Stimulated activated CD8-positive, alpha-beta memory T cell treated with anti-CD3 and anti-CD28 coated beads, Interleukin-15, amount 100 ng/mL, for 24 hours (primary cell): ENCODE measurements at regions not wholly inside any gene's neighbourhood (a gene's known extent, or its start where the extent isn't known, plus 50 kb on each side); places are given as distances from the start of the nearest gene placed in this dataset.

Source experiments
- DNase-seq: peaks from one replicate; pipeline ENCODE4 v3.0.0-alpha.2; 2020; ENCODE audit warnings: low read depth

DNA sequence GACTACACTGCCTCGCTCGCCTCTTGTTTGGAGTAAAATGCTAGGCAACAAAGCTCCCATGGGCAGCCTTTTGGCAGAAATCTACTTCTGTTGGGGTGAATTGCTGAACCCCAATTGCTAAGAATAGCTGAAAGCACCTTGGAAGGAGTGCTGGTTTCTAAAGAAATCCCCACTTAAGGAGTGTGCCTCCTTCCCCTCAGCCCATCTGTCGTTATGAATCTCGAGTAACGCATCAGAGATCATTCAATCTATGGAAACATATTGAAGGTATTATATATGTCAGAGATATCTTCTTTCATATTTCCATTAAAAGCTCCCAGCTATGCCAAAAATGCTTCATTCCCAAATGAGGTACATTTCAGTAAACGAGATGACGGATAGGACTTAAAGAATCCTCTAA, 229.6 kb upstream of the BLID start:
- no peak for DNase-seq

DNA sequence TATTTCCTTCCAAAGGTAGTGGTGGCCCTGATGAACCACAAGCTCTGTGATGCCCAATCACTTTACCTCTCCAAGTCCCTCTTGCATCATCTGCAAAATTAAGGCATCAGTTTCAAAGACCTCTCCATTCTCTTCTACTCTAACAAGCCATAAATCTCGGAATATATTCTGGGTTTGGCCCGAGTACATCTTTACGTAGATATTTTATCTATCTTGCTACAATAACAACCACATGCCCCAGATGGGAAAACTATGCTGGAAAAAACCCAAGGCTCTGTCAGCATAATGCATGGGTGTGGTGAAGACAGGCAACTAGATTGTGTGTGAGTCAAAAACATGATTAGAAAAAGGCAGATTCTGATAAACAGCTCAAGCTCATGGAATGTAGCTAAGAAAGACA, 228.2 kb upstream of the BLID start:
- no peak for DNase-seq

DNA sequence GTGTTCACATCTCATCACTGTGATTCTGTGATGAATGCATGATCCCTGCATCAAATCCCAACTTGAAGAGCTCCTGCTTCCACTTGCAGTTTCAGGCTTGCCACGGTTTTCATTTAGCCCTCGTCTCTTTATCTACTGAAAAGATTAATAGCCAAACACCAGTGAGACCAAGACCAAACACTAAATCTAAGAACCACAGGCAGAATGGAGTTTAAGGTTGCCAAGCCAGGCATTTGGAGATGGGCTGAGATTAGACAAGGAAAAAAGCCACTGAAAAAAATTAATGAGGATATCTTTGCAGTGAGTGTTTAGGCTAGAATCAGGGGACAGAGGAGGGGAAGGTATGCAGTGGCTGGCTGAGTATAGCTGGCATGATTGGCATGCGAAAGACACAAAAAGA, 227.2 kb upstream of the BLID start:
- DNase-seq = no peak

DNA sequence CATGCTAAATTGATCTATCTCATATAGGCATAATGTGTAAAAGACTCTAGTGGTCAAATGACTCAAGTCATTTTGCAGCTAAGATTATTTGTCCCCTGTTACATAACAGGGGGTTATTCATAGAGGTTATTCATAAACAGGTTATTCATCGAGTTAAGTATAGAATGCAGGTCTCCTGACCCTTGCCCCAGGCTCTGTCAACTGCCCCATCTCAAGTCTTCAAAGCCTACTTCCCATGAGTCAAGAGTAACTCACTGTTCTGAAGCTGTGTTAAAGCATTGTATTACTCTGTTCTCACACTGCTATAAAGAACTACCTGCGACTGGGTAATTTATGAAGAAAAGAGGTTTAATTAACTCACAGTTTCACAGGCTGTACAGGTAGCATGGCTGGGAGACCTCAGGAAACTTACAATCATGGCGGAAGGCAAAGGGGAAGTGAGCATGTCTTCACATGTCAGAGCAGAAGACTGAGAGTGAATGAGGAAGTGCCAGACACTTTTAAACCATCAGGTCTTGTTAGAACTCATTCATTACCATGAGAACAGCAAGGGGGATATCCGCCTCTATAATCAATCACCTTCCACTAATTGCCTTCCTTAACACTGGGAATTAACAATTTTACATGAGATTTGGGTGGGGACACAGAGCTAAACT, 226.2 kb upstream of the BLID start:
- no peak for DNase-seq

DNA sequence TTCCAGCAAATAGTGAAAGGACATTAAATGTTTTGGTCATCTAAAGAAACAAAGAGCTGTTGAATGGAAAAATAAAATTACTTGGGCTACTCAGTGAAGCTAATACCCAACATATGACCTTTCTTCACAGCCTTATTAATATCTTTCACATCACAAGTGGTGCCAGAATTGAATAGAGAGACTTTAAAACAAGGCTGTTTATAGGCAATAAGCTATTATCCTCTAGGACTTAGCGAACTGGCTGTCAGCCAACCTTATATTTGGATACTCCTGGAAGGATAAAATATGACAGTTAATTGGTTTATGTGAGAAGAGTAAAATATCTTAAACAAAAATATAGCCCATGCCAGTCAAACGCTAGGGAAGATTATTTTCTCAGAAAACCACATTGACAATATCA, 225.5 kb upstream of the BLID start:
- DNase-seq = no peak

DNA sequence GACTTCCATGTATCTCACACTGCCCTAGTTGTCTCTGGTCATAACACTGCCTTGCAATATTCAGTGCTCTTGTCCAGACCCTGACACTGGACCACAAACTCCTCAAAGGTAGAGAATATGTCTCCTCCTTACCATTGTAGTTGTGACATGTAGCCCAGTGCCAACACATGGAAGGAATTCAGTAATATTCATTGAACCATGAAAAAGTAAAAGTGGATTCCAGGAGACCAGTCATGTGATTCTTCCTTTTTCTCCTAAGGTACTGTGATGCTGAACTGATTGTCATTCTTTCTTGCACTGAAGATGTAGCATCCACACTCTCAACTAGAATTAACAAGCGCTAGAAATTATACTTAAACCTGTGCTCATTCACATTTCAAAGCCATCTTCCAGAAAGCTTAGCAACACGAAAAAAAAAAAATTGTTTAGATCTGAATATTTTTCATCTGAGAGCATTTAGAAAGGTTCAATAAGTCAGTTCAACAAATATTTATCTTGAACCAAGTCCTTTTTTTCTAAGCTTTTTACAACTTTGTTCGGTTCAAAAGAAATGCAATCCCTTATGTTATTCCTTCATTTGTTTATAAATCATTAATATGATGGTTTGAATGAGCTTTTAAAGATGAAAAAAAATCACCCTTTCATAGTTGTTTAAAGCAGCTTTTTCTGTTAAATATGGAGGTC, 224.7 kb upstream of the BLID start:
- DNase-seq = no peak

DNA sequence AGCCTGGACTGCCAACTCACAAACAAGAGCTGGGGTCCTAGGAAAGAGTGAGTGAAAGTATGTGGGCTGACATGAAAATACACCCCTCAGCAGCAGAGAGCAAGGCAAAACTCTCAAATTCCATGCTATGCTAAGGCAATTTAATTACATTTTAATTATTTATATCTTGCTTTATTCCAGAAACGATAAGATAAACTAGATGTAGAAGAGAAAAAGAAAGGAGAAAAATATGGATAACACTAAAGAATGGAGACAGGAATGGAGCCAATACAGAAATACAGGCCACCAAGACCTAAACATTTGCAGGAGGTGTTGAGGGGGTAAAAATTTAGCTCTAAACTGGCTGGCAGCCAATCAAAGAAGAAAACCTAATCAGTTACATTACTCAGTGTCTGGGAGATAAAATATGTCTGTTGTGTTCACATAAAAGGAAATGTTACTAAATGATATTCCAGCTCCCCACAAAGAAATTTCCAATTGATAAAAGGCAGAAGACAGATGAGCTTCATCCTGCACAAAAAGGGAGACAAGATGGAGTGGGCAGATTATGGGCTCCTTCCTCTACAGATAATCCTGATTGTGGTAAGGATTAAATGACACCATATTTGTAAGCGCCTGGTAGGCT, 223.5 kb upstream of the BLID start:
- no peak for DNase-seq

DNA sequence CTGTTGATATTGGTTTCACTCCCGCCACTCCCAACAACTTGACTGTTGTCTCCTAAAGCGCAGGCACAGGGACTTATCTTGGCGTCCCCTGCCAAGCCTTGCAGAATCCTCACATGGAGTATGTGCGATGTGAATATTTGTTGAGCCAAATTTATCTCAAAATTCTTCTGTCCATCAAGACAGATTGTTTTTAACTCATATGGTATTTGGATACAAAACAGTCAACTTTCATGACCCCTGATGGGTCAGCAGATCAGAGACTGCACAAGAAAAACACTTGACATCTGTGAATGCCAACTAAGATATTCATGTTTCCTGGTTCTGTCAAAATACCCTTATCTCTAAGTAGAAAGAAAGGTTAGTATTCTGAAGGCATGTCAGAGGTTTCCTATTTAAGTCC, 221.7 kb upstream of the BLID start:
- DNase-seq = no peak

DNA sequence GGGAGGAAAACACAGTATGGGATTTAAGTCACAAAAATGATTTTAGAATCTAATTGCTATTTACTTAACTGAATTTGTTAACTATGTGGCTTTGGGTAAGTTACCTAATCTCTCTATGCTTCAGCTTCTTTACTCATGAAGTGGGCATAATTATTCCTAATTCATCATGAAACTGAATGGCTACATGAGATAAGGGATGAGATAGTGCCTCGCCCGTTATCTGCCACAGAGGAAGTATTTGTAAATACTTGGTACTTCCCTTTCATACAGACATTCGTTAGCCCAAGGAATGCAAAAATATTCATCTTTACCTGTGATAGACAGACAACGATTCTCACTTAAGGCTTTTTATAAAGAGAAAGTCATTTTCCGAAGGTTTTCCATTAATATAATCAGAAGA, 221.2 kb upstream of the BLID start:
- no peak for DNase-seq

DNA sequence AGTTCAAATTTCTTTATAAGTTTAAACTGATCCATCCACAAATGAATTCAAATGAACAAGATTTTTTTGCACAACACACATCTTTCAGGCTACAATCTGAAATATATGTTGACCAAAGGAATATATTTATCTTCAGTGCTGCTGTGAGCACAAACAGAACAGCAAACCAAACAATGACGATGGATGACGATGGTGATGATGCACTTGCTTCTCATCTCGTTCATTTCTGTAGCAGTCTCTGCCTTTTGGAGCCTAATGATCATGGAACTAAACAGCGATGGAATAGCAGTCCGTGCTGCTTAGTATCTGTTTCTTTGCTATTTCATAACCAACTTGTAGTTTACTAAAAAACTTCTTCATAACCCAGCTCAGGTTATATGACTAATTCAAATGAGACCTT, 220.7 kb upstream of the BLID start:
- DNase-seq = no peak

DNA sequence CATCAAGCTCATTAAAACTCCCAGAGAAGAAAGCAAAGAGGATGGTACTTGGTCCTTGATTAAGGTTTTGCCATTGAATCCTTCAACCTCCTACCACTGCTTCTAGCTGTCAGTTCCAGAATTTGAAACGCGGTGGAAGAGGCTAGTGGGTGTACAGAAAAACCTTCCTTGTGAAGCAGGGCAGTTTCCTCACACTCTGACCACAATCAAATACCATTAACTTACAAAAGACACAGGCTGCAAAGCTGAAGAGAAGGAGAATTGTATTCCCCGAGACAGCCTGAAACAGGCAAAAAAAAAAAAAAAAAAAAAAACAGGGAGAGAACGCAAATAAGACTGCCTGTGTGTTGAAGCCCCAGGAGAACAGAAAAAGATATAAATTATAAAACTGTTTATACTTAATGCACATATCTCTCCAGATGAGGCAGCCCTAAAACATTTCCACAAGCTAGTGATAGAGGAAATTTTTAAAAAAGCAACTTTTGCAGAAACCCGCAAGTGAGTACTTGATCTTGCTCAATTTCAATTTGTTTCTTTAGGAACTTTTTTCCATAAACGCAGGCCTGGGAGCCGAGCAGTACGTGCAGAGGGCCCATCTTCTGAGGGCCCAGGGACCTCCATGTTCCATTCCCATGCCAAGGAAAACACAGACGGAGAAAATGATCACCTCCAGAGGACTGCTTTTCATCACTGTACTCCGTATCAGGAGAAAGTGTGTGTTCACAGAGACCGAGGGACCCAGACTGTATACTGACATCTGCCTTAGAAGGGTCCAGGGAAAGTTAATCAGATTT, 218.7 kb upstream of the BLID start:
- no peak for DNase-seq

DNA sequence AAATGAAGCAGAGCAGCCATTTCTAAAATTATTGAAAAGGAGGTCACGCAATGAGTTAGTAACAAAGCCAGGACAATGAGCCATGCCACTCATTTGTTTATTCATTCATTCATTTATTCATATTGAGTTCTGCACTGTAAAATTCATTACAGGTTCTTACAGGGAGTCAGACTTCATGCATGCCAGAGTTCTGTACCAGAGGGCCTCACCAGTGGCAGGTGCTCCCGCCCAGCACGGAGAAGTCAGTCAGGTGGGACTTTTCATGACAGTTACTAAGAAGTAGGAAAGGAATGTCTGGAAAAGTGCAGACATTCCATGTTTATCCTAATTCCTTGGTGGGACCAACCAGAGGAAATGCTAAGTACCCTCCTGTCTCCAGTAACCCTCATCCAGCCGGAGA, 217.5 kb upstream of the BLID start:
- DNase-seq = no peak

DNA sequence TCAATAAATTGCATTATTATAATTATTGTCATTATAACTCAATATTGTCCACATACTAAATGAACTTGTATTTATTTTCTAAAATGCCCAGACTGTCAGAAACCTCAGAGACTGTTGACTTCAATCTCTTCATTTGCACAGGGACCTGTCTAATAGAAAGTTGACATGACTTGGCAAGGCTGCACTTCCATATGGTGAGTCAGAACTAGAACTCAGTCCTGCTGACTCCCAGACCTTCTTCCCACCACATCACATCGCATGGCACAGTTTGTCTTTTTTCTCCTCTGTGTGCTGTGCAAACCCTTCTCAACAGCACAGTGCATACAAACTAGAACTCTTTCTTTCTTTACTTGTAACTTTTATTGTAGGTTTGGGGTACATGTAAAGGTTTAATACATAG, 215.1 kb upstream of the BLID start:
- DNase-seq = no peak

DNA sequence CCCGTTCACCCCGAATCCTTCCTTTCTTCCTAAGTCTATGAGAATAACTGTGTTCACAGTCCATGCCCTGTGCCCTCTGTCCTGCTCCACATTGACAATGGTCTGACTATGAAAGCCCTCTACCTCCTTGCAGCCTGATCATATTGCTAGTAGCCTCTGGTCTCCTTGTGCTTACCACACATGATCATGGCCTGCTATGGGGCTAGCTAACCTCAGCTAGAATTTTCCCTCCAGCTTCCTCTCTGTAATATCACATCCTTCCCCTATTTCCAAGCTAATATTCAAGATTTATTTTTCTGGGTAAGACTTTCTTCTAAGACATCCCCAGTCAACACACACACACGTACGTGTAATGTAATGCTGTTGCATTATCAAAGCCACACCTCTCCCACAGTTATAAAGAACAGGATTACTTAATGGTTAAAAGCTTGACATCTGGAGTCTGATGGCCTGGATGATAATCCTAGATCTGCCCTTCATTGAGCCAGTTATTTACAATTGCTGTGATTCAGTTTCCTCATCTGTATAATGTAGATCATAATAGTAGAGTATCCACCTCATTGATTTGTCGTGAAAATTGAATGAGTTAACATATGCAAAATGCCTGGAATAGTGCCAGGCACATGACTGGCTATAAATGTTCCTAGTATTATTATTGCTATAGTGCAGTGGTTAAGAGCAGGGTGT, 214.4 kb upstream of the BLID start:
- DNase-seq = no peak

DNA sequence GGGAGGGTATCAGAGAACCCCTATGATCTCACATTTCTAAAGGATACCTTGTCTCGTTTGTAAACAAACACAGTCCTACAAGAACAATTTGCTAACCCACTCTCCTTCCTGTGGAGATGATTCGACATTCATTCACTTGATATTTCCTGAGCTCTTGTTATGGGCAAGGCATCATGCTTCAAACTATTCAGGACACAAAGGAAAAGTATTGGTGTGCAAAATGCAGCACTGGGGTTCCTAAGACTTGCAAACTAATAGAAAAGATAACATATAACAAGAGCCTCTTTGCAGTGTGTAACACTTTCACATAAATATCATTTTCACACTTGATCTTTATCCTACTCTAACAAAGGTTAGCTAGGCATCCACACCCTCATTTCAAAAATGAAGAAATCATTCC, 211.5 kb upstream of the BLID start:
- DNase-seq = no peak

DNA sequence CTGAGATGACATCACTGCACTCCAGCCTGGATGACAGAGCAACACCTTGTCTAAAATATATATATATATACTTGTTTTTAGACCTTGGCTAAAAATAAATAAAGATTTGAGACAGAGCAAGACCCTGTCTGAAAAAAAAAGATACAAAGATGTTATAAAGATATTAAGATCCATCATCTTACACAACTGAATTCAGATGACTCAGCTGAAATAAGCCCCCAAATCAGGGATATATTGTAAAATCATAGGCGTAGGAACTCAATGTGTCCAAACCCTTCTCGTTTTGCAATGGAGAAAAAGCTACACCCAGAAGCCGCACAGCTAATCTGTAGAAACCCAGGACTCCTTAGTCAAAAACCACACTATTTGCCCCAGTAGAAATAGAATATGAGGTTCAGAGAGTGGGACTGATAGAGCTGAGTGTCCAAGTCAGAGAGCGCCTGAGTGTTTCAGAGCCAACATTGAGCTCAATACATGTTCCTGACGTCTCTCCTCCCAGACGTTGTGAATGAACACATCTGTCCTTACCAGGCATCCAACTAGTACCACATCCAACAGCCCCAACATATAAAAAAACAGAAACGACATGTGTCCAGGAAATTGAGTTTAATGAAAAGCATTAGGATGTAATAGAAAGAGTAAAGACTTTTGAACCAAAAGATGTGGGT, 207.9 kb upstream of the BLID start:
- no peak for DNase-seq

DNA sequence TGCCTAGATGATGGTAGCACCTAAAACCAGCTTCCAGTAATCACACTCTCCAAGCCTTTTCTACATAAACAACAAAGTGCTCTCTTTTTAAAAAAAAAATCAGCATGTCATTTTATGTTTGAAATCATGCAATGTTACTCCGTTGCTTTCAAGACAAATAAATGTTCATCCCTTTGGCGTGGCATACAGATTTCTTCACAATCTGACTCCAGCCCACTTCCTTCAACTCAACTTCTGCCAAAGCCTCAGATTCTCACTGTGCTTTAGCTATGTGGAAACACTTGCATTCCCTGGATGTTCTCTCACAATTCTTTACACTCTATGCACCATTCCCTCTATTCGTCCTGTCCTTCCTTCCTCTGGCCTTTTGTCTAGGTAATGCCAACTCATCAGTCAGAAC, 206.3 kb upstream of the BLID start:
- DNase-seq = no peak

DNA sequence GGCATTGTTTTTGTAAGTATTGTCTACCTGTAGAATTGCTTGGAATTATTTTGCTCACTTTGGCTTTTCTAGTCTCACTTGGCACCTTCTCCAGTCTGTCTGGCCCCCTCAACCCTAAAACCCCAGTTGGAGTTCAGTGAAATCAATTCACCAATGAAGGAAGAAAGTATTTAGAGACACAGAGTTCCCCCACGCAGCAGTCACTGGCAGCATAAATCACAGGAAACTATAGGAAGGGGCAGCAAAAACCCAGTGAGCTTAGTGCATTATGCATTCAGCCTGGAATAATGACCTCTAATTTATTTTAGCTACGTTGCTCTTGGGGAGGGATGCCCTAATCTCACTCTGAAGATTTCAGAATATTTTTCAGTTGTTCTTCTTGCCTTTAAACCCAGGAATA, 204.7 kb upstream of the BLID start:
- DNase-seq = no peak

DNA sequence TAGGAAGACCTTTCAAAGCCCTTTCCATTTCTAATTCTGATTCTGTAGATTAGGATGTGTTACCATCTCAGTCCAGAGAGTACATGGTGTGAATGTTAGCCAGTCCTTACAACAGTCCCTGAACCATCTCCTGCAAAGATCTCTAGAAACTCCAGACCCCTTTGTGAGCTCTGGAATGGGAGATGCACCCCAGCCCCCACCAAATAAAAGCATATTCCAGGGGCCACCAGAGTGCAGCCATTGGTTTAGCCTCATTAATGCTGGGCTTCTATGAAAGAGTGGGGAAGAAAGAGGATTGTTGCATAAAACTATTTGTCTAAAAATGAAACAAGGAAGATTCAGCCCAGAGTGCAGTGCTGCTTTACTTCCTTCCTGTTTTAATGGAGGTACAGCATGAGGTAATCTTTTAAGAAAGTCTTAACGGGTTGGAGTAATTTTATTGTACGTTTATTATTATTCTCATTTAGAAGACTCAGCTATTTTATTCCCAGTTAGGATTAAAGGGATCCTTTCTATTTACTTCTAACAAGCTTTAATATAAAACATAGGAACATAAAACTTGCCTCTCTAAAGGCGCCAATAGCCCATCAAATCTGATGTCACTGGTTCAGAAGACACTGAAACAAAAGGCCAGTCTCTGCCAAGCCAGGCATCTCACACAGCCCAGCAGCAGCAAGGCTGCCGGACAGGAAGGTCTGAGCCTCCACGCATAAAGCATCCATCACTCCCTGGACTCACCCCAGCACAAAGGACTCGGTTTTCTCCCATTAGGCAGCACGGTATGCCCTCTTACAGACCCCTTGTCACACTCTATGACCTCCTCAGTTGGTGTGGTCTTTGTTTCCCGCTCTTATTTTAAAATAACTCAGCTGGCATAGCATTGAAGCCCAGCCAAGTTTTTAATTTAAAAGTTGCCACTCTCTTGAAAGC, 203.9 kb upstream of the BLID start:
- no peak for DNase-seq

DNA sequence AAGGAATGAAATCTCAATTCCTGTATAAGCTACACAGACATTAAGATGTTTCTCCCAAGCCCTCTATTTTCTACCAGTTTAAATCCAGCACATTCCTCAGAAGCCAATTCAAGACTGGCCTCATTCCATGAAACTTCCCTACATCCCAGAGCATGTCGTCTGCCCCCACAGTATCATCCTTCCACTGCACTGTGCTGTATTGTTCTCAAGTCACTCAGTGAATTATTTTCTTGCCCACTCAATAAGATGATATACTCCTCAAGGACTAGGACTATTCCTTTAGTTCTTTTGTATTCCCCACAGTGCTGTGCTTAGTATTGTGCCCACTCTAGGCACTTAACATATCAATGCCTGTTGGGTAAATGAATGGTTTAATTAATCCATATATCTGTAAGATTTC, 203.1 kb upstream of the BLID start:
- DNase-seq = no peak

DNA sequence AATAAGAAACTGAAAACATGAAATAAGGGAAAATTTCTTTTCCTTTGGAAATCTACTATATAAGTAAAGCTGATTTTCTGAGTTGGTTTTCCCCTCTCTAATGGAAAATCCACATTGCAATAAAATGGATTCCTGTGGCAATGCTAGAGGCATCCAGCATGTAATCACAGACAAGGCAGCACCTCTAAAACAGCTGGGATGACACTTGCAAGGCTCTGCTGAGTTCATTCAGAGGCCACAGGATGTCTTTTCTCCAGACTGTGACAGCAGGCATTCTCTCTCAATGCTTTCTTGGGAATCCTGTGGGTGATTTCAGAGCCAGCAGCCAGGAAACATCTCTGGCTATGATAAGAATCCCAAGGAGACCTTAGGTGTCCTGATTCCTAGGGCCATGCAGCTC, 201.3 kb upstream of the BLID start:
- DNase-seq = no peak
